Keratinocyte (primary cell): ENCODE measurements at regions not wholly inside any gene's neighbourhood (a gene's known extent, or its start where the extent isn't known, plus 50 kb on each side); places are given as distances from the start of the nearest gene placed in this dataset.

Experiments
- DNase-seq: peaks from one replicate; pipeline ENCODE4 v3.0.0-alpha.2; 2011; ENCODE audit warnings: low read depth, missing footprints, low spot score
- FAIRE-seq: peaks from 2 replicates; lab custom pipeline; 2011; peaks lifted over from hg19 to GRCh38; lab: Jason Lieb, UNC
- H2AFZ ChIP-seq: 2 replicates; pipeline ENCODE4 v1.6.0; 2012; ENCODE audit warnings: low read length, control low read depth, inconsistent platforms; ENCODE audit not compliant: control insufficient read depth
- H3K27ac ChIP-seq: 2 replicates; pipeline ENCODE4 v1.5.1; 2011; ENCODE audit warnings: low read length; ENCODE audit not compliant: control insufficient read depth, insufficient read depth
- H3K27me3 ChIP-seq: 3 replicates; pipeline ENCODE4 v1.6.0; 2011; ENCODE audit warnings: low read length; ENCODE audit not compliant: control insufficient read depth, insufficient read depth; ENCODE audit errors: extremely low read depth
- H3K36me3 ChIP-seq, 2 experiments: 2 replicates in 1 of 2; 3 replicates in 1 of 2; pipeline ENCODE4 v1.5.1; 2011; ENCODE audit warnings: low read length in 2 of 2, mild to moderate bottlenecking in 1 of 2; ENCODE audit not compliant: control insufficient read depth in 2 of 2, insufficient read depth in 2 of 2; ENCODE audit errors: extremely low read depth in 1 of 2
- H3K4me1 ChIP-seq: 3 replicates; pipeline ENCODE4 v1.5.1; 2011; ENCODE audit warnings: low read length; ENCODE audit not compliant: control insufficient read depth, insufficient read depth; ENCODE audit errors: extremely low read depth
- H3K4me2 ChIP-seq: 3 replicates; pipeline ENCODE4 v1.6.0; 2011; ENCODE audit warnings: low read depth, low read length; ENCODE audit not compliant: control insufficient read depth, insufficient read depth; ENCODE audit errors: extremely low read depth
- H3K4me3 ChIP-seq, 3 experiments: fragments of 200-600 bp in 1 of 3; sonication (generic) in 1 of 3; 2 replicates in 2 of 3; 3 replicates in 1 of 3; pipeline ENCODE4 v1.5.1; 2011 to 2016; ENCODE audit warnings: low read length in 3 of 3, mild to moderate bottlenecking in 3 of 3, control low read depth in 2 of 3, inconsistent platforms in 1 of 3, low read depth in 1 of 3, mixed read lengths in 1 of 3, mixed run types in 1 of 3, moderate library complexity in 1 of 3; ENCODE audit not compliant: control insufficient read depth in 2 of 3, insufficient read depth in 2 of 3; ENCODE audit errors: extremely low read depth in 1 of 3
- H3K79me2 ChIP-seq: 2 replicates; pipeline ENCODE4 v1.6.0; 2012; ENCODE audit warnings: low read length; ENCODE audit not compliant: control insufficient read depth, insufficient read depth
- H3K9ac ChIP-seq: 3 replicates; pipeline ENCODE4 v1.6.0; 2011; ENCODE audit warnings: low read length; ENCODE audit not compliant: control insufficient read depth, insufficient read depth; ENCODE audit errors: extremely low read depth
- H3K9me1 ChIP-seq: 3 replicates; pipeline ENCODE4 v1.6.0; 2011; ENCODE audit warnings: low read length; ENCODE audit not compliant: control insufficient read depth, insufficient read depth; ENCODE audit errors: extremely low read depth
- H3K9me3 ChIP-seq: 2 replicates; pipeline ENCODE4 v1.5.1; 2012; ENCODE audit warnings: low read depth, low read length; ENCODE audit not compliant: control insufficient read depth
- H4K20me1 ChIP-seq: 3 replicates; pipeline ENCODE4 v1.6.0; 2011; ENCODE audit warnings: low read length; ENCODE audit not compliant: control insufficient read depth, insufficient read depth; ENCODE audit errors: extremely low read depth
- CTCF ChIP-seq, 3 experiments: IDR thresholded peaks in 1 of 3; conservative IDR thresholded peaks in 1 of 3; optimal IDR thresholded peaks in 1 of 3; 2 replicates in 2 of 3; 3 replicates in 1 of 3; pipeline versions ENCODE3 to v1.5.1; 2011; ENCODE audit warnings: low read length in 3 of 3, mild to moderate bottlenecking in 3 of 3, moderate library complexity in 2 of 3, control low read depth in 1 of 3, inconsistent platforms in 1 of 3; ENCODE audit not compliant: insufficient read depth in 2 of 3; ENCODE audit errors: extremely low read depth in 1 of 3
- EZH2 ChIP-seq: IDR thresholded peaks from one replicate; pipeline ENCODE4 v1.6.1; 2012; ENCODE audit warnings: inconsistent platforms, mild to moderate bottlenecking, low read length, moderate library complexity
- dilution Hi-C: fragments of 300-500 bp; cut with MboI; formaldehyde crosslinking; loops from one replicate; pipeline ENCODE4 v1.7.0; 2020; ENCODE audit warnings: low sequenced_read_pairs; ENCODE audit not compliant: extremely low pct_ligation_motif_present

GRCh38 chr2:207230261-207231105 is 64.7 kb upstream of the KLF7 start:
- peak overlapping the region; percentile 9 for H3K27ac ChIP-seq
- no peaks in the 10 kb centered on the region for H3K9me3 ChIP-seq
- H3K4me2 ChIP-seq: no peak overlapping the region
- H3K36me3 ChIP-seq: no peaks in the 10 kb centered on the region
- H4K20me1 ChIP-seq: no peaks in the 10 kb centered on the region
- no peak overlapping the region for H3K4me3 ChIP-seq
- peak; percentile 74 for FAIRE-seq
- H3K27me3 ChIP-seq: no peaks in the 10 kb centered on the region
- no peaks in the 10 kb centered on the region for H3K79me2 ChIP-seq
- dilution Hi-C loops: no loop called here
- H2AFZ ChIP-seq: no peak overlapping the region
- H3K9ac ChIP-seq: no peak overlapping the region
- H3K4me1 ChIP-seq: peaks cover 30% of the 10 kb centered on the region
- no peak for DNase-seq
- TF ChIP-seq CTCF (optimal IDR thresholded peaks at IDR 0.05 in 1 of 3, IDR thresholded peaks at IDR 0.05 in 1 of 3, conservative IDR thresholded peaks at IDR 0.05 in 1 of 3; ENCODE audit: extremely low read depth in 1 of 3, insufficient read depth in 2 of 3, low read length in 3 of 3) (peak; percentile 51 to 66 (median 62)), EZH2 (no peak)
- H3K9me1 ChIP-seq: no peaks in the 10 kb centered on the region

GRCh38 chr2:207231106-207231865 is 65.5 kb upstream of the KLF7 start:
- Histone ChIP-seq H3K9me3 (no peaks in the 10 kb centered on the region), H3K27ac (peak overlapping the region; percentile 23), H3K79me2 (no peaks in the 10 kb centered on the region), H4K20me1 (no peaks in the 10 kb centered on the region), H3K36me3 (no peaks in the 10 kb centered on the region), H3K9ac (no peak overlapping the region), H3K9me1 (no peaks in the 10 kb centered on the region), H3K4me3 (no peak overlapping the region), H3K4me2 (no peak overlapping the region), H3K27me3 (no peaks in the 10 kb centered on the region), H3K4me1 (peaks cover 25% of the 10 kb centered on the region), H2AFZ (no peak overlapping the region)
- no peak for TF ChIP-seq EZH2
- DNase-seq (no peak), FAIRE-seq (peak; percentile 20)
- dilution Hi-C loops: no loop called here
